Ishikawa (cell line): ENCODE measurements at regions not wholly inside any gene's neighbourhood (a gene's known extent, or its start where the extent isn't known, plus 50 kb on each side); places are given as distances from the start of the nearest gene placed in this dataset.

Experiments
- EP300 ChIP-seq: IDR thresholded peaks from 2 replicates; pipeline ENCODE4 v1.6.1; 2012; ENCODE audit warnings: borderline replicate concordance
- NFIC ChIP-seq: IDR thresholded peaks from 2 replicates; pipeline ENCODE4 v1.6.1; 2012
- RAD21 ChIP-seq: IDR thresholded peaks from 2 replicates; pipeline ENCODE4 v1.6.1; 2012; ENCODE audit warnings: low read depth

DNA sequence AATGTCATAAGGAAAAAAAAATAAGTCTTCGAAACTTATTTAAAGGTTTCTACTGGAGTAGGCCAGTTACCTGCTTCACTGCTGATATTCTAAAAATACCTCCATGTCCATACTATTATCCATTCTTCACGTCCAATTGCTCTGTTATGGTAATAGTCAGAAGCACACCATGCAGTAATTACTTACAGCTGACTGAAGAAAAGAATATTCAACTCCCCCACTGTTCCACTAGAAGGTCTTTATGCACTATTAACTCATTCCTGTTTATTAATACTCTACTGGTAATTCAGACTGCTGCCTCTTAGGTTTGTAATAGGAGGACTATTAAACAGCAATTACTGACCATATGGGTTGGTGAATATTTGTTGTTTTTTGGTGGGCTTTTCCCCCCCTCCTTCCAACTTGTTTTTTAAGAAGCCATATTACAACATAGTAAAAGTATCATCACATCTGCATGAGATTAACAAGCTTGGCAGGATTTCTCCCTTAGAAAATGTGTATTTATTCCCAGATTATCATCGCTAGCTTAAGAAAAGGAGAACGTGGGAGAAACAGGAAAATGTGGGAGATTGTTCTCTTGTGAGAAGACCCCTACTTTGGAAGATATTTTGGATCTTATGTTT is 806.4 kb upstream of the FANCL start:
- no peak for TF ChIP-seq RAD21
- TF ChIP-seq EP300: no peak
- no peak for TF ChIP-seq NFIC
